Caco-2 (cell line): ENCODE measurements at regions not wholly inside any gene's neighbourhood (a gene's known extent, or its start where the extent isn't known, plus 50 kb on each side); places are given as distances from the start of the nearest gene placed in this dataset.

ENCODE experiments used
- BruUV-seq: library from RNA; stranded (reverse); fragments of 400-500 nt; replicated peaks from 2 replicates; lab custom pipeline; 2021; lab: Mats Ljungman, UMichigan
- CTCF ChIA-PET: fragments of 300-600 bp; sonication (Branson Sonifier 250); formaldehyde crosslinking; loops from one replicate; lab custom pipeline; 2022; ENCODE audit warnings: antibody characterized with exemption; lab: Charles Lee
- POLR2A ChIA-PET: fragments of 300-600 bp; sonication (Branson Sonifier 250); formaldehyde crosslinking; loops from one replicate; lab custom pipeline; 2022; ENCODE audit warnings: antibody characterized with exemption; lab: Charles Lee
- DNase-seq, 2 experiments: peaks; one replicate each; pipeline versions ENCODE4 v3.0.0 to v3.0.0-alpha.2; 2020 to 2022
- H3K27me3 ChIP-seq: replicated peaks from 2 replicates; pipeline ENCODE4 v1.6.0; 2011; ENCODE audit warnings: low read length; ENCODE audit not compliant: control insufficient read depth, insufficient read depth
- H3K36me3 ChIP-seq: 2 replicates; pipeline ENCODE4 v1.5.1; 2011; ENCODE audit warnings: low read length; ENCODE audit not compliant: control insufficient read depth, insufficient read depth
- H3K4me1 ChIP-seq: fragments of 250-450 bp; sonication (Bioruptor Pico); 2 replicates; pipeline ENCODE4 v1.5.1; 2020; ENCODE audit warnings: mild to moderate bottlenecking
- H3K4me3 ChIP-seq: 2 replicates; pipeline ENCODE4 v1.5.1; 2011; ENCODE audit warnings: low read depth, mild to moderate bottlenecking, control low read depth, low read length
- H3K9me3 ChIP-seq: fragments of 250-450 bp; sonication (Bioruptor Pico); 2 replicates; pipeline ENCODE4 v1.5.1; 2020; ENCODE audit warnings: mild to moderate bottlenecking, moderate library complexity
- H3K27ac Mint-ChIP-seq: one replicate; pipeline ENCODE4 v1.8.0; 2022; ENCODE audit warnings: mixed read lengths; ENCODE audit not compliant: unreplicated experiment
- H3K27me3 Mint-ChIP-seq: one replicate; pipeline ENCODE4 v1.8.0; 2022; ENCODE audit warnings: mixed read lengths; ENCODE audit not compliant: insufficient read depth, unreplicated experiment
- H3K36me3 Mint-ChIP-seq: one replicate; pipeline ENCODE4 v1.8.0; 2022; ENCODE audit warnings: mild to moderate bottlenecking, mixed read lengths; ENCODE audit not compliant: insufficient read depth, unreplicated experiment
- H3K4me1 Mint-ChIP-seq: one replicate; pipeline ENCODE4 v1.8.0; 2022; ENCODE audit warnings: low read depth, mixed read lengths; ENCODE audit not compliant: unreplicated experiment
- H3K4me3 Mint-ChIP-seq: one replicate; pipeline ENCODE4 v1.8.0; 2022; ENCODE audit warnings: mild to moderate bottlenecking, moderate library complexity, mixed read lengths; ENCODE audit not compliant: unreplicated experiment
- H3K9me3 Mint-ChIP-seq: one replicate; pipeline ENCODE4 v1.8.0; 2022; ENCODE audit warnings: mixed read lengths; ENCODE audit not compliant: unreplicated experiment
- CTCF ChIP-seq, 2 experiments: fragments of 200-600 bp in 1 of 2; IDR thresholded peaks; 1 replicate in 1 of 2; 2 replicates in 1 of 2; pipeline versions ENCODE4 v1.5.1 to v1.8.0; 2011 to 2022; ENCODE audit warnings: antibody characterized with exemption in 1 of 2, control low read depth in 1 of 2, inconsistent platforms in 1 of 2, low read depth in 1 of 2, low read length in 1 of 2, mild to moderate bottlenecking in 1 of 2, moderate library complexity in 1 of 2; ENCODE audit not compliant: insufficient read depth in 1 of 2, severe bottlenecking in 1 of 2, unreplicated experiment in 1 of 2
- intact Hi-C: fragments of 100-400 bp; cut with micrococcal nuclease; formaldehyde crosslinking; loops from one replicate; pipeline ENCODE4 v1.10.0; 2022; ENCODE audit not compliant: unreplicated experiment

- H3K9me3 Mint-ChIP-seq: no peaks in the 10 kb centered on the region
- intact Hi-C loops: no loop called here
- CTCF ChIA-PET: no interaction called here
These were observed 308.2 kb upstream of the FBXO33 start for GRCh38 chr14:39740454-39740853.

GRCh38 chr14:39739796-39740195 lies 307.6 kb upstream of the FBXO33 start:
- Mint-ChIP-seq H3K4me1 (no peaks in the 10 kb centered on the region), H3K27me3 (peaks cover under 1% of the 10 kb centered on the region), H3K36me3 (no peaks in the 10 kb centered on the region), H3K4me3 (no peak overlapping the region), H3K27ac (no peak overlapping the region), H3K9me3 (no peaks in the 10 kb centered on the region)
- TF ChIP-seq CTCF (IDR thresholded peaks at IDR 0.05; ENCODE audit: insufficient read depth in 1 of 2, low read depth in 1 of 2, low read length in 1 of 2, severe bottlenecking in 1 of 2, unreplicated experiment in 1 of 2): no peak
- DNase-seq: no peak
- Histone ChIP-seq H3K36me3 (no peaks in the 10 kb centered on the region), H3K4me3 (no peak overlapping the region), H3K9me3 (no peaks in the 10 kb centered on the region), H3K4me1 (no peaks in the 10 kb centered on the region), H3K27me3 (no peaks in the 10 kb centered on the region)
- BruUV-seq: no TSS peak
- ChIA-PET POLR2A (no interaction called here), CTCF (no interaction called here)
- intact Hi-C loops: no loop called here

More at GRCh38 chr14:39740454-39740853, 308.2 kb upstream of the FBXO33 start:
- no peak overlapping the region for H3K27ac Mint-ChIP-seq
- Histone ChIP-seq H3K36me3 (no peaks in the 10 kb centered on the region), H3K4me3 (no peak overlapping the region), H3K27me3 (no peaks in the 10 kb centered on the region), H3K4me1 (no peaks in the 10 kb centered on the region), H3K9me3 (no peaks in the 10 kb centered on the region)
- POLR2A ChIA-PET: no interaction called here
- no TSS peak for BruUV-seq
- no peak for TF ChIP-seq CTCF (IDR thresholded peaks at IDR 0.05; ENCODE audit: insufficient read depth in 1 of 2, low read depth in 1 of 2, low read length in 1 of 2, severe bottlenecking in 1 of 2, unreplicated experiment in 1 of 2)
- H3K36me3 Mint-ChIP-seq: no peaks in the 10 kb centered on the region
- no peaks in the 10 kb centered on the region for H3K4me1 Mint-ChIP-seq
- H3K4me3 Mint-ChIP-seq: no peak overlapping the region
- DNase-seq: no peak
- H3K27me3 Mint-ChIP-seq: no peaks in the 10 kb centered on the region

GRCh38 chr14:39734306-39734705 lies 302.1 kb upstream of the FBXO33 start:
- Histone ChIP-seq H3K9me3 (no peaks in the 10 kb centered on the region), H3K4me3 (no peak overlapping the region), H3K36me3 (no peaks in the 10 kb centered on the region), H3K4me1 (no peaks in the 10 kb centered on the region), H3K27me3 (no peaks in the 10 kb centered on the region)
- no peak for TF ChIP-seq CTCF (IDR thresholded peaks at IDR 0.05; ENCODE audit: insufficient read depth in 1 of 2, low read depth in 1 of 2, low read length in 1 of 2, severe bottlenecking in 1 of 2, unreplicated experiment in 1 of 2)
- Mint-ChIP-seq H3K4me1 (no peaks in the 10 kb centered on the region), H3K36me3 (no peaks in the 10 kb centered on the region), H3K27ac (no peak overlapping the region), H3K9me3 (no peaks in the 10 kb centered on the region), H3K4me3 (no peak overlapping the region), H3K27me3 (peaks cover 11% of the 10 kb centered on the region)
- DNase-seq: no peak
- POLR2A ChIA-PET: no interaction called here
- intact Hi-C loops: no loop called here
- CTCF ChIA-PET: no interaction called here
- BruUV-seq: no TSS peak
